A673 (cell line): ENCODE measurements at regions not wholly inside any gene's neighbourhood (a gene's known extent, or its start where the extent isn't known, plus 50 kb on each side); places are given as distances from the start of the nearest gene placed in this dataset.

Experiments used
- BruUV-seq: library from RNA; stranded (reverse); fragments of 400-500 nt; replicated peaks from 2 replicates; lab custom pipeline; 2021; lab: Mats Ljungman, UMichigan
- CTCF ChIA-PET: fragments of 300-600 bp; sonication (Branson Sonifier 250); formaldehyde crosslinking; loops from one replicate; lab custom pipeline; 2022; ENCODE audit warnings: antibody characterized with exemption; lab: Charles Lee
- POLR2A ChIA-PET: fragments of 300-600 bp; sonication (Branson Sonifier 250); formaldehyde crosslinking; loops from one replicate; lab custom pipeline; 2022; ENCODE audit warnings: antibody characterized with exemption; ENCODE audit not compliant: low non-redundant PET; lab: Charles Lee
- DNase-seq: peaks from one replicate; pipeline ENCODE4 v3.0.0-alpha.2; 2015; ENCODE audit warnings: low spot score
- H3K27ac ChIP-seq: fragments of 200-600 bp; sonication (generic); 2 replicates; pipeline ENCODE4 v1.5.1; 2016; ENCODE audit warnings: mixed run types, low read depth, mild to moderate bottlenecking, mixed read lengths, antibody characterized with exemption, low read length; ENCODE audit not compliant: poor library complexity, severe bottlenecking
- H3K27me3 ChIP-seq: fragments of 200-600 bp; sonication (generic); replicated peaks from 2 replicates; pipeline ENCODE4 v1.6.1; 2017; ENCODE audit warnings: mixed run types, low read depth, mild to moderate bottlenecking, mixed read lengths, antibody characterized with exemption, low read length; ENCODE audit not compliant: insufficient read depth, poor library complexity
- H3K36me3 ChIP-seq: fragments of 200-600 bp; sonication (generic); 2 replicates; pipeline ENCODE4 v1.6.1; 2016; ENCODE audit warnings: mixed run types, mild to moderate bottlenecking, mixed read lengths, antibody characterized with exemption, low read length; ENCODE audit not compliant: insufficient read depth, poor library complexity, severe bottlenecking
- H3K4me1 ChIP-seq: fragments of 200-600 bp; sonication (generic); 2 replicates; pipeline ENCODE4 v1.6.1; 2017; ENCODE audit warnings: mixed run types, mild to moderate bottlenecking, mixed read lengths, antibody characterized with exemption, low read length; ENCODE audit not compliant: insufficient read depth, poor library complexity, severe bottlenecking
- H3K4me3 ChIP-seq: fragments of 200-600 bp; sonication (generic); 2 replicates; pipeline ENCODE4 v1.5.1; 2016; ENCODE audit warnings: low read depth, mixed run types, mild to moderate bottlenecking, mixed read lengths, low read length; ENCODE audit not compliant: poor library complexity, severe bottlenecking
- H3K9me3 ChIP-seq: fragments of 200-600 bp; sonication (generic); 2 replicates; pipeline ENCODE4 v1.6.1; 2016; ENCODE audit warnings: mixed run types, low read depth, mild to moderate bottlenecking, mixed read lengths, antibody characterized with exemption, low read length; ENCODE audit not compliant: poor library complexity, severe bottlenecking
- EZH2 ChIP-seq: fragments of 200-600 bp; sonication (generic); IDR thresholded peaks from 2 replicates; pipeline ENCODE4 v1.6.1; 2017; ENCODE audit warnings: borderline replicate concordance, low read depth, mild to moderate bottlenecking, mixed read lengths, antibody characterized with exemption, low read length; ENCODE audit not compliant: poor library complexity, severe bottlenecking
- intact Hi-C: fragments of 100-400 bp; cut with micrococcal nuclease; formaldehyde crosslinking; loops from one replicate; pipeline ENCODE4 v1.10.0; 2022; ENCODE audit not compliant: unreplicated experiment
- TF ChIP-seq, protein P1 (sequence below): fragments of 300-800, 200-600 bp; sonication (generic); conservative IDR thresholded peaks from 2 replicates; pipeline ENCODE4 v1.5.1; 2017; ENCODE audit warnings: low read depth, mild to moderate bottlenecking, antibody characterized with exemption, low read length, moderate library complexity, mixed read lengths

DNA sequence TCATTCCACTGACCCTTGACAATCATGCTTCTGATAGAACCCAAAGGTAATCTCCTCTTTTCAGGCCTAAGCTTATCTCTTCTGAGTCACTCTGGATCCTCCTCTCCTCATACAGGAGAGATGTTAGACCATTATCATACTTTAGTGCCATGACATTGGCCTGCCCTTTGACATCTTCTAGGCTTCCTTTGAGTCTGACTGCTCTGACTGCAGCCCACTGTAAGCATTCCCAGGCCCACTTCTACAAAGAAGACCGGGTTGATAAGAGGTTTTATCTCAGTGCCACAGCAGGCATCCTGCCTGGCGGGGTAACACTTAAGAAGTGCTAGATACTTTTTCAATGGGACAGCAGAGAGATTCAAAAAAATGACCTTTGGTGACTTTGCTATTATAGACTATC lies 438.0 kb downstream of the KCNA4 start:
- H3K36me3 ChIP-seq = no peaks in the 10 kb centered on the region
- ChIA-PET CTCF (no interaction called here), POLR2A (no interaction called here)
- no peaks in the 10 kb centered on the region for H3K9me3 ChIP-seq
- H3K27me3 ChIP-seq = no peaks in the 10 kb centered on the region
- BruUV-seq = no TSS peak
- DNase-seq = no peak
- TF ChIP-seq, protein P1, sequence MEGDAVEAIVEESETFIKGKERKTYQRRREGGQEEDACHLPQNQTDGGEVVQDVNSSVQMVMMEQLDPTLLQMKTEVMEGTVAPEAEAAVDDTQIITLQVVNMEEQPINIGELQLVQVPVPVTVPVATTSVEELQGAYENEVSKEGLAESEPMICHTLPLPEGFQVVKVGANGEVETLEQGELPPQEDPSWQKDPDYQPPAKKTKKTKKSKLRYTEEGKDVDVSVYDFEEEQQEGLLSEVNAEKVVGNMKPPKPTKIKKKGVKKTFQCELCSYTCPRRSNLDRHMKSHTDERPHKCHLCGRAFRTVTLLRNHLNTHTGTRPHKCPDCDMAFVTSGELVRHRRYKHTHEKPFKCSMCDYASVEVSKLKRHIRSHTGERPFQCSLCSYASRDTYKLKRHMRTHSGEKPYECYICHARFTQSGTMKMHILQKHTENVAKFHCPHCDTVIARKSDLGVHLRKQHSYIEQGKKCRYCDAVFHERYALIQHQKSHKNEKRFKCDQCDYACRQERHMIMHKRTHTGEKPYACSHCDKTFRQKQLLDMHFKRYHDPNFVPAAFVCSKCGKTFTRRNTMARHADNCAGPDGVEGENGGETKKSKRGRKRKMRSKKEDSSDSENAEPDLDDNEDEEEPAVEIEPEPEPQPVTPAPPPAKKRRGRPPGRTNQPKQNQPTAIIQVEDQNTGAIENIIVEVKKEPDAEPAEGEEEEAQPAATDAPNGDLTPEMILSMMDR = no peak
- TF ChIP-seq EZH2 = no peak
- intact Hi-C loops = no loop called here
- H3K4me3 ChIP-seq = no peak overlapping the region
- H3K27ac ChIP-seq = no peak overlapping the region
- no peaks in the 10 kb centered on the region for H3K4me1 ChIP-seq

DNA sequence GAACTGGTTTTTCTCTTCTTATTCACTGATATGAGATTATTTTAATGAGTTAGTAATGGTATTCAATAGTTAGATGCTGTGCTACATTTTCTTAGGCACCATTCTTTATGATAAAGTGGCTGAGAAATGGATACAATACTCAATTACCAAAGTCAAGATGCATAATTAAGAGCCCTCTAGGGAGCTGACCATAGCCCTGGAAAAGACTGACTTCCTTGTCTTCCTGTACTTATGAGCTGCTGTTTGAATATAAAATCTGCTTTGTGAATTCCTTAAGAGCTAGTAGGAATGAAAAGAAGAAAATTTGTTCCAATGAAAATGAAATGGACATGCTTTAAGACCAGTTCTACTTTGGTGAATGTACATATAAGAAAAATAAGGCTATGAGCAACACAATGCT lies 452.3 kb downstream of the KCNA4 start:
- intact Hi-C loops = no loop called here
- Histone ChIP-seq H3K4me3 (no peak overlapping the region), H3K27ac (no peak overlapping the region), H3K36me3 (no peaks in the 10 kb centered on the region), H3K9me3 (no peaks in the 10 kb centered on the region), H3K27me3 (no peaks in the 10 kb centered on the region), H3K4me1 (no peaks in the 10 kb centered on the region)
- DNase-seq = no peak
- no TSS peak for BruUV-seq
- POLR2A ChIA-PET = no interaction called here
- CTCF ChIA-PET = interaction anchor here (1.2 kb wide), 1 partner anchor 14 kb away, joined by 3 read pairs; no protein-coding TSS in a partner anchor
- no peak for TF ChIP-seq EZH2
- TF ChIP-seq, protein P1 = no peak

DNA sequence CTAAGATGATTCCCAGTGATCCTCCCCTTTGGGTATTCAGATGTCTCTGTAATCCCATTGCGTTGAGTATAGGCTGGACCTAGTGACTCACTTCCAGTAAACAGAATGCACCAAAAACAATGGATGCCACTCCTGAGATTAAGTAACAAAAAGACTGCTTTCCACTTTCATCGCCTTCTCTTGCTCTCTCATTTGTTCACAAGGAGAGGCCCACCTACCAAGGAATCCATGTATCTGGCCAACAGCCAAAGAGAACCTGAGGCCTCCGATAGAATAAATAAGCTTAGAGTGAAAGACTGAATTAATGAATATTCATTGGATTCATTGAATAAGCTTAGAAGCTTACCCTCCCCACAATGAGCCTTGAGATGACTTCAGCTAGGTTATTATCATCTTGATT lies 454.6 kb downstream of the KCNA4 start:
- CTCF ChIA-PET = no interaction called here
- intact Hi-C loops = no loop called here
- Histone ChIP-seq H3K27ac (no peak overlapping the region), H3K36me3 (no peaks in the 10 kb centered on the region), H3K9me3 (no peaks in the 10 kb centered on the region), H3K4me3 (no peak overlapping the region), H3K4me1 (no peaks in the 10 kb centered on the region), H3K27me3 (no peaks in the 10 kb centered on the region)
- DNase-seq = peak; percentile 50
- POLR2A ChIA-PET = no interaction called here
- TF ChIP-seq EZH2 = no peak
- TF ChIP-seq, protein P1 = no peak
- no TSS peak for BruUV-seq
